HCT116 (cell line): ENCODE measurements at regions not wholly inside any gene's neighbourhood (a gene's known extent, or its start where the extent isn't known, plus 50 kb on each side); places are given as distances from the start of the nearest gene placed in this dataset.

Experiments used
- ATAC-seq: fragments of 200-7000 bp; cut with Tn5 transposase; 2 replicates; pipeline ENCODE4 v1.9.1; 2020; ENCODE audit warnings: mild to moderate bottlenecking, moderate library complexity
- BruUV-seq: library from RNA; stranded (reverse); fragments of 400-500 nt; replicated peaks from 2 replicates; lab custom pipeline; 2021; lab: Mats Ljungman, UMichigan
- CTCF ChIA-PET: fragments of 300-600 bp; sonication (Branson Sonifier 250); formaldehyde crosslinking; loops from one replicate; lab custom pipeline; 2021; ENCODE audit warnings: antibody characterized with exemption; lab: Charles Lee
- POLR2A ChIA-PET: fragments of 300-600, 350-600 bp; sonication (Branson Sonifier 250); formaldehyde crosslinking; loops from one replicate; lab custom pipeline; 2021; ENCODE audit warnings: antibody characterized with exemption; lab: Charles Lee
- RAD21 ChIA-PET, 2 experiments: fragments of 300-600 bp; sonication (Branson Sonifier 250); formaldehyde crosslinking; loops; one replicate each; lab custom pipeline; 2023; ENCODE audit warnings: low total read pairs in 2 of 2; ENCODE audit not compliant: uncharacterized antibody in 2 of 2, unreplicated experiment in 2 of 2, low non-redundant PET in 1 of 2; lab: Charles Lee
- DNase-seq: peaks from one replicate; pipeline ENCODE4 v3.0.0-alpha.2; 2010; ENCODE audit warnings: low read depth, low spot score
- H2AFZ ChIP-seq: fragments of 200-600 bp; shearing (Covaris generic), sonication (generic); 2 replicates; pipeline ENCODE4 v1.6.1; 2017; ENCODE audit warnings: low read depth, mixed run types, mixed read lengths, antibody characterized with exemption, low read length; ENCODE audit not compliant: poor library complexity, severe bottlenecking
- H3K27ac ChIP-seq: 2 replicates; pipeline ENCODE4 v1.5.1; 2012; ENCODE audit warnings: low read depth, low read length
- H3K27me3 ChIP-seq: fragments of 200-600 bp; sonication (generic); 2 replicates; pipeline ENCODE4 v1.6.1; 2016; ENCODE audit warnings: mixed run types, low read length, mixed read lengths; ENCODE audit not compliant: insufficient read depth
- H3K36me3 ChIP-seq, 2 experiments: fragments of 200-500 bp in 1 of 2; fragments of 200-600 bp in 1 of 2; sonication (Bioruptor generic) in 1 of 2; sonication (generic) in 1 of 2; 2 replicates each; pipeline versions ENCODE4 v1.5.1 to v1.6.1; 2014 to 2016; ENCODE audit warnings: low read length in 2 of 2, inconsistent platforms in 1 of 2, mixed read lengths in 1 of 2, mixed run types in 1 of 2; ENCODE audit not compliant: insufficient read depth in 2 of 2, control insufficient read depth in 1 of 2
- H3K4me1 ChIP-seq, 2 experiments: fragments of 200-600 bp in 1 of 2; sonication (generic) in 1 of 2; 2 replicates each; pipeline versions ENCODE4 v1.5.1 to v1.6.1; 2012 to 2017; ENCODE audit warnings: low read length in 2 of 2, inconsistent platforms in 1 of 2, mild to moderate bottlenecking in 1 of 2, mixed read lengths in 1 of 2, mixed run types in 1 of 2, moderate library complexity in 1 of 2; ENCODE audit not compliant: insufficient read depth in 2 of 2, control insufficient read depth in 1 of 2
- H3K4me2 ChIP-seq: fragments of 200-600 bp; sonication (generic); 2 replicates; pipeline ENCODE4 v1.6.1; 2017; ENCODE audit warnings: mixed run types, low read length, mixed read lengths
- H3K4me3 ChIP-seq, 2 experiments: fragments of 200-600 bp in 1 of 2; sonication (generic) in 1 of 2; replicated peaks in 1 of 2; 2 replicates each; pipeline ENCODE4 v1.5.1; 2011 to 2016; ENCODE audit warnings: low read length in 2 of 2, control low read depth in 1 of 2, low read depth in 1 of 2, mild to moderate bottlenecking in 1 of 2, mixed read lengths in 1 of 2, mixed run types in 1 of 2
- H3K79me2 ChIP-seq: fragments of 200-600 bp; sonication (generic); 2 replicates; pipeline ENCODE4 v1.6.1; 2017; ENCODE audit warnings: mild to moderate bottlenecking, mixed run types, low read length, moderate library complexity, mixed read lengths; ENCODE audit not compliant: insufficient read depth
- H3K9ac ChIP-seq: fragments of 200-600 bp; sonication (generic); 2 replicates; pipeline ENCODE4 v1.6.1; 2016; ENCODE audit warnings: low read length, mixed read lengths
- H3K9me2 ChIP-seq: fragments of 200-600 bp; sonication (generic), shearing (Covaris generic); 2 replicates; pipeline ENCODE4 v1.6.1; 2017; ENCODE audit warnings: mixed run types, mild to moderate bottlenecking, moderate library complexity; ENCODE audit not compliant: insufficient read depth
- H3K9me3 ChIP-seq, 2 experiments: fragments of 200-500 bp in 1 of 2; fragments of 200-600 bp in 1 of 2; sonication (Bioruptor generic) in 1 of 2; sonication (generic) in 1 of 2; 2 replicates each; pipeline ENCODE4 v1.6.1; 2014 to 2017; ENCODE audit warnings: low read length in 2 of 2, mixed read lengths in 2 of 2, inconsistent platforms in 1 of 2, low read depth in 1 of 2, mild to moderate bottlenecking in 1 of 2, mixed run types in 1 of 2, moderate library complexity in 1 of 2; ENCODE audit not compliant: control insufficient read depth in 1 of 2, insufficient read depth in 1 of 2
- H4K20me1 ChIP-seq: fragments of 200-600 bp; sonication (generic), shearing (Covaris generic); 2 replicates; pipeline ENCODE4 v1.6.1; 2017; ENCODE audit warnings: mixed run types, mild to moderate bottlenecking, moderate library complexity; ENCODE audit not compliant: insufficient read depth
- ELF1 ChIP-seq: IDR thresholded peaks from 2 replicates; pipeline ENCODE4 v1.6.1; 2012; ENCODE audit warnings: low read depth, borderline replicate concordance
- EZH2 ChIP-seq: fragments of 200-600 bp; sonication (generic); IDR thresholded peaks from 2 replicates; pipeline ENCODE4 v1.6.1; 2017; ENCODE audit warnings: antibody characterized with exemption, mixed run types
- EZH2phosphoT487 ChIP-seq: fragments of 200-600 bp; IDR thresholded peaks from 2 replicates; pipeline ENCODE4 v1.6.1; 2018; ENCODE audit warnings: antibody characterized with exemption, borderline replicate concordance
- POLR2A ChIP-seq: IDR thresholded peaks from 2 replicates; pipeline ENCODE4 v1.7.0; 2011; ENCODE audit warnings: borderline replicate concordance; ENCODE audit not compliant: insufficient read depth, insufficient read length; ENCODE audit errors: extremely low read depth
- TCF7L2 ChIP-seq: IDR thresholded peaks from 2 replicates; pipeline ENCODE4 v1.7.0; 2011; ENCODE audit warnings: borderline replicate concordance, inconsistent platforms; ENCODE audit not compliant: insufficient read depth, insufficient read length; ENCODE audit errors: extremely low read depth
- YY1 ChIP-seq: IDR thresholded peaks from 2 replicates; pipeline ENCODE4 v1.6.1; 2011; ENCODE audit warnings: low read length, low read depth, moderate library complexity, mild to moderate bottlenecking; ENCODE audit not compliant: insufficient replicate concordance; ENCODE audit errors: extremely low read depth
- intact Hi-C: fragments of 100-400 bp; cut with micrococcal nuclease; formaldehyde crosslinking; loops from 2 replicates; pipeline ENCODE4 v1.10.0; 2022
- TF ChIP-seq, protein P1 (sequence below): IDR thresholded peaks from 2 replicates; pipeline ENCODE4 v1.6.1; 2012; ENCODE audit warnings: low read depth
- TF ChIP-seq, protein P2 (sequence below): IDR thresholded peaks from 2 replicates; pipeline ENCODE4 v1.6.1; 2011; ENCODE audit warnings: mild to moderate bottlenecking, low read length, moderate library complexity; ENCODE audit not compliant: insufficient replicate concordance; ENCODE audit errors: extremely low read depth

DNA sequence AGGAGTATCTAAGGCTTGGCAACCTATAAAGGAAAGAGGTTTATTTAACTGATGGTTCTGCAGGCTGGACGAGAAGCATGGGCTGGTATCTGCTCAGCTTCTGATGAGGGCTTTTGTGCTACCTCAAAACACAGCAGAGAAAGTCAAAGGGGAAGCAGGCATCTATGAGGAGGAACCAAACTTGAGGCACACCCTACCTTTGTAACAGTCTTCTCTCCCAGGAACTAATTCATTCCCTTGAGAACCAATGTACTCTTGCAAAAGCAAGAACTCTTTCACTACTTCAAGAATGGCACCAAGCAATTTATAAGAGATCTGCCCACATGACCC, 109.0 kb downstream of the CGGBP1 start:
- Histone ChIP-seq H3K9ac (no peak overlapping the region), H3K27me3 (no peaks in the 10 kb centered on the region), H3K27ac (no peak overlapping the region), H3K9me3 (no peaks in the 10 kb centered on the region), H3K4me1 (no peaks in the 10 kb centered on the region), H3K4me2 (no peak overlapping the region), H2AFZ (no peak overlapping the region), H3K79me2 (no peaks in the 10 kb centered on the region), H3K36me3 (no peaks in the 10 kb centered on the region), H3K9me2 (no peaks in the 10 kb centered on the region), H4K20me1 (no peaks in the 10 kb centered on the region), H3K4me3 (no peak overlapping the region)
- RAD21 ChIA-PET = no interaction called here
- DNase-seq (no peak), ATAC-seq (no peak)
- TF ChIP-seq POLR2A = no peak
- TF ChIP-seq, protein P1, sequence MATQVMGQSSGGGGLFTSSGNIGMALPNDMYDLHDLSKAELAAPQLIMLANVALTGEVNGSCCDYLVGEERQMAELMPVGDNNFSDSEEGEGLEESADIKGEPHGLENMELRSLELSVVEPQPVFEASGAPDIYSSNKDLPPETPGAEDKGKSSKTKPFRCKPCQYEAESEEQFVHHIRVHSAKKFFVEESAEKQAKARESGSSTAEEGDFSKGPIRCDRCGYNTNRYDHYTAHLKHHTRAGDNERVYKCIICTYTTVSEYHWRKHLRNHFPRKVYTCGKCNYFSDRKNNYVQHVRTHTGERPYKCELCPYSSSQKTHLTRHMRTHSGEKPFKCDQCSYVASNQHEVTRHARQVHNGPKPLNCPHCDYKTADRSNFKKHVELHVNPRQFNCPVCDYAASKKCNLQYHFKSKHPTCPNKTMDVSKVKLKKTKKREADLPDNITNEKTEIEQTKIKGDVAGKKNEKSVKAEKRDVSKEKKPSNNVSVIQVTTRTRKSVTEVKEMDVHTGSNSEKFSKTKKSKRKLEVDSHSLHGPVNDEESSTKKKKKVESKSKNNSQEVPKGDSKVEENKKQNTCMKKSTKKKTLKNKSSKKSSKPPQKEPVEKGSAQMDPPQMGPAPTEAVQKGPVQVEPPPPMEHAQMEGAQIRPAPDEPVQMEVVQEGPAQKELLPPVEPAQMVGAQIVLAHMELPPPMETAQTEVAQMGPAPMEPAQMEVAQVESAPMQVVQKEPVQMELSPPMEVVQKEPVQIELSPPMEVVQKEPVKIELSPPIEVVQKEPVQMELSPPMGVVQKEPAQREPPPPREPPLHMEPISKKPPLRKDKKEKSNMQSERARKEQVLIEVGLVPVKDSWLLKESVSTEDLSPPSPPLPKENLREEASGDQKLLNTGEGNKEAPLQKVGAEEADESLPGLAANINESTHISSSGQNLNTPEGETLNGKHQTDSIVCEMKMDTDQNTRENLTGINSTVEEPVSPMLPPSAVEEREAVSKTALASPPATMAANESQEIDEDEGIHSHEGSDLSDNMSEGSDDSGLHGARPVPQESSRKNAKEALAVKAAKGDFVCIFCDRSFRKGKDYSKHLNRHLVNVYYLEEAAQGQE = no peak
- no peak for TF ChIP-seq EZH2
- TF ChIP-seq ELF1 = no peak
- TF ChIP-seq, protein P2, sequence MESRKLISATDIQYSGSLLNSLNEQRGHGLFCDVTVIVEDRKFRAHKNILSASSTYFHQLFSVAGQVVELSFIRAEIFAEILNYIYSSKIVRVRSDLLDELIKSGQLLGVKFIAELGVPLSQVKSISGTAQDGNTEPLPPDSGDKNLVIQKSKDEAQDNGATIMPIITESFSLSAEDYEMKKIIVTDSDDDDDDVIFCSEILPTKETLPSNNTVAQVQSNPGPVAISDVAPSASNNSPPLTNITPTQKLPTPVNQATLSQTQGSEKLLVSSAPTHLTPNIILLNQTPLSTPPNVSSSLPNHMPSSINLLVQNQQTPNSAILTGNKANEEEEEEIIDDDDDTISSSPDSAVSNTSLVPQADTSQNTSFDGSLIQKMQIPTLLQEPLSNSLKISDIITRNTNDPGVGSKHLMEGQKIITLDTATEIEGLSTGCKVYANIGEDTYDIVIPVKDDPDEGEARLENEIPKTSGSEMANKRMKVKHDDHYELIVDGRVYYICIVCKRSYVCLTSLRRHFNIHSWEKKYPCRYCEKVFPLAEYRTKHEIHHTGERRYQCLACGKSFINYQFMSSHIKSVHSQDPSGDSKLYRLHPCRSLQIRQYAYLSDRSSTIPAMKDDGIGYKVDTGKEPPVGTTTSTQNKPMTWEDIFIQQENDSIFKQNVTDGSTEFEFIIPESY = no peak
- TF ChIP-seq YY1 = no peak
- no peak for TF ChIP-seq EZH2phosphoT487
- TF ChIP-seq TCF7L2 = no peak
- CTCF ChIA-PET = no interaction called here
- POLR2A ChIA-PET = no interaction called here
- intact Hi-C loops = no loop called here
- no TSS peak for BruUV-seq
